KBM-7 (cell line): ENCODE measurements at regions not wholly inside any gene's neighbourhood (a gene's known extent, or its start where the extent isn't known, plus 50 kb on each side); places are given as distances from the start of the nearest gene placed in this dataset.

Source experiments
- DNase-seq: peaks from one replicate; pipeline ENCODE4 v3.0.0-alpha.2; 2015
- in situ Hi-C: fragments of 300-500 bp; cut with MboI; formaldehyde crosslinking; loops from 2 replicates; pipeline ENCODE4 v1.14.3; 2020; ENCODE audit warnings: low sequenced_read_pairs, low pct_unique_long_range_greater_than_20kb, mixed read lengths

DNA sequence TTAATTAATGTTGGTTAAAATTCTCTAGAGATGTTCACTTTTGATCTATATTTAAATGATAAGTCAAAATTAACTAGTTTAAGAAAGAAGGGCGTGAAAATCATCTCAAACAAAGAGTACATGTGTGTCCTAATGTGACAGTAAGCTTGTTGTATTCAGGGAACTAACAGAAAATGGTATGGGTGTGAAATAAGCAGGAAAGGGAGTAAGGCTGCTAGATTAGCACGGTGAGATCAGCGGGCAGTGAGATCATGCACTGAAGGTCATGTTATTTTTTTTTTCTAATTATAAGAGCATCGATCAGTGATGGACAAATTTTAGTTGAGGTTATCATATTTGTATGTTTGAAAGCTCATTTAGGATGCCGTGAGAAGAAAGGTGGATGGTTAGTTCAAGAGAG is 430.8 kb downstream of the DIPK2A start:
- DNase-seq: no peak
- in situ Hi-C loops: no loop called here

DNA sequence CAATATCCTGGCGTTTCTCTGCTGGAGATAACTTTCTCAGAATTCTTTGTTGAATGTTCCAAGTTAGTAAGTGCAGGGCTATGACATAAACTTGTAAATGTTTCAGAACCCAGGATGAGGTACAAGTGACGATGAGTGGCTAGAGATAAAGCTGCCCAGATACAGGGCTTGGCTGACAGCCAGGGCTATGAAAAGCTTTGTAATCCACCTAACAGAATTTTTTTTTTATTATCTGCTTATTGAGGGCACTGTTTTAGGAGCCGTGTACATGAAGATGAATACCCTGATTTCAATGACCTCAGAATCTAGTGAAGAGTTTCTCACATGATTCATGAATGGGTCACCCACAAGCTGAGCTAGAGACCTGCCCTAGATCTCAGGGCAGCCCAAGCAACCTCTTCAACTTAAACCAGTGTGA is 431.4 kb downstream of the DIPK2A start:
- no peak for DNase-seq

DNA sequence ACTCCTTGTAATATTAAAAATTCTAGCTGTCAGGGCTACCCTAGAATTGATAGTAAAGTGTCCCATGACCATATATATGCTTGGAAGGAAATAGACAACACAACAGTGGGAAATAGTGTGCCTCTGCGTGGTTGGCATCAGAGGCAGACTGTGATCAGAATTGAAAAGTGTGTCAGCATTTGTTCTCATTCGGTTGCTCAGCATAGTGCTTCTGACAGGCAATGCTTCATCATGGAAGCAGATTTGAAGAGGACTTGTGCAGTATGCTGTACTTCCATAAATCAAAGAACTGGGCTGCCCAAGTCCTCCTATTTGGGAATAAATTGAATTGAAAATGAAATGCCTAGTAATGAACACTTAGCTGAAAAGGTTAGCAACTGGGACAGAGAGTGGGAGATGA is 435.7 kb downstream of the DIPK2A start:
- no peak for DNase-seq

More for the DNA sequence above, 431.4 kb downstream of the DIPK2A start:
- in situ Hi-C loops: no loop called here

DNA sequence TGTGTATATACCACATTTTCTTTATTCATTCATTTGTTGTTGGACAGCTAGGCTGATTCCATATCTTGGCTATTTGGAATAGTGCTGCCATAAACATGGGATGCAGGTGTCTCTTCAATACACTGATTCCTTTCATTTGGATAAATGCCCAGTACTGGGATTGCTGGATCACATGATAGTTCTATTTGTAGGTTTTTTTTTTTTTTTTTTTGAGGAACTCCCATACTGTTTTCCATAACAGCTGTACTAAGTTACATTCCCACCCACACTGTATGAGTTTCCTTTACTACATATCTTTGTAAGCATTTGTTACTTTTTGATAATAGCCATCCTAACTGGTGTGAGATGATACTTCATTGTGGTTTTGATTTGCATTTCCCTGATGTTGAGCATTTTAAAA is 437.7 kb downstream of the DIPK2A start:
- in situ Hi-C loops: no loop called here
- DNase-seq: no peak

More for the DNA sequence above, 435.7 kb downstream of the DIPK2A start:
- in situ Hi-C loops: no loop called here

DNA sequence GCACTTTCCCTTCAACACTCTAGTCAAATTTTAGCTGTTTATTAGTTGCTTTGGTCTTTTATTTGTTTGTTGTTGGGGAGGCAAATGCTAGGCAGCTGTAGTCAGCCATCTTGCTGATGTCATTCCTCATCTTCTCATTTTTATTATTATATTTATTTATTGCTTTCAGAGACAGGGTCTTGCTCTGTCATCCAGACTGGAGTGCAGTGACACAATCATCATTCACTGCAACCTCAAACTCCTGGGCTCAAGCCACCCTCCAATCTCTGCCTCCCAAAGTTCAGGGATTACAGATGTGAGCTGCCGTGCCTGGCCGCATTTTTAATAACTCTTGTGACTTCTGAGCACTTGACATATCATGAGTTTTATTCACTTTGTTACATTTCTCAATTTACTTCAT is 441.4 kb downstream of the DIPK2A start:
- no peak for DNase-seq
- in situ Hi-C loops: no loop called here

DNA sequence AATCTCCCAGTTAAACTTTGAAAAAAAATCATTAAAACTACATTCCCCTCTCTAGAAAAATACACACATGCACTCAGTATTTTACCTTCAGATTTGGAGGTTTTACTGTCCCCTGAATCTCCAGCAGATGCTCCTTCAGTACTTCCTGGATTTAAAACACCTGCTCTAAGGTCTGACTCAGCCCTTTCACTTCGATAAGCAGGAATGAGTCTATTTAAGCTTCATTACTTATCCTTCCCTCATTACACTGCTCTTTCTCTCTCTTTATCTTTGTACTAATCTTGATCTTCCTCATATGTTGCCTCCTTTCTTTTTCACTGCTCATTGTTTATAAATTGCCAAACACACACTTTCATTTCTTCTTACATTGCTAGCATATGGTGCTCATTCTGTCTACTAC is 443.9 kb downstream of the DIPK2A start:
- in situ Hi-C loops: no loop called here
- no peak for DNase-seq

DNA sequence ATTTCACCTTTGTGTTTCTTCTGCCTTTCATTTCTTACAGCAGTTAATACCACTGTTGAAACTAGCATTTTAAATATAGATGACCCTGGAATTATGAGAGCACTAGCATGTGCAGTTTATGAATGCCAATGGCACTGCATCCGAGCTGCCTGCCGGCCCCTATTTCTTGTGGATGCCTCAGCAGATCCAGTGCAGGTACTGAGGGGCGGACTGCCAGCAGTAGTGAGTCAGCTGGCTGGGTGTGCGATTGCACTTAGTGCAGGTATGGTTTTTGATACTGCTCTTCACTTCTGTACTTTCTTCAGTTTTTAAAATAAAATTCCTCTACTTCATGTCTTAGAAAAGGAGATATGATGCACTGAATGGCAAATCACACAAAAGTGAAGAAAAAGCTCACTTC is 453.0 kb downstream of the DIPK2A start:
- no peak for DNase-seq
- in situ Hi-C loops: no loop called here

DNA sequence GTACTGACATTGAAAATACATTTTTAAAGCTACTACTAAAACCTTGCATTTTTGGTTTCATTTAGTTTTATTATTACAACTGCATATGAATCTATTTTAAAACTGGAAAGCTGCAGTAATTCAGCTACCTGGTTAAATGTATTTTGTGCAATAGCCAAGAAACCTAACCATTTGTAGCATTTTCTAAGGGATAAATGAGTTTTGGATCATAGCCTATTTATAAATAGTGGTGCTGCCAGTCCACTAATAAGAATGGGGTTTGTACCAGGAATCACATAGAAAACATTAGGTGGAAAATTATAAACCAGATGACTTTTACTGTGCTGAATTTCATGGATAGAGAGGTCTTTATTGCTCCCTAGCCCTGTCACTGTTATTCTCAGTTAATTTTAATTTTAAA is 454.7 kb downstream of the DIPK2A start:
- no peak for DNase-seq
- in situ Hi-C loops: no loop called here

DNA sequence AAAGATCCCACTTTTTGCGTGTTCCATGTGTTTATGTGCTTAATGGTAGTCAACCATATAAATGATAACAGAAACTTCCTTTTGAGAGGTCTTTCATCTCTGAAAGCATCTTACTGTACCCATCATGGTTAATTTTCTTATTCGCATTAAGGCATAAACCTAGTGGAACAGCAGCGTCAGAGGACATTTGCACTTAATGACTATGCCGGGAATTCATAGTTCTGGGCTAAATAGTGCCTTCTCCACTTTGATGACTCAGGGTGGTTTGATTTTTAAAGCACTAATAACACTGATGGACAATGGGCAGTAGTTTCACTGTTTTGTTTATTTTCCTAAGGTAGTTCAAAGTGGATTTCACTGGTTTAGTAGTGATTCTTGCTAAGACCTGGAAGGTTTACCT is 455.3 kb downstream of the DIPK2A start:
- no peak for DNase-seq
- in situ Hi-C loops: no loop called here

DNA sequence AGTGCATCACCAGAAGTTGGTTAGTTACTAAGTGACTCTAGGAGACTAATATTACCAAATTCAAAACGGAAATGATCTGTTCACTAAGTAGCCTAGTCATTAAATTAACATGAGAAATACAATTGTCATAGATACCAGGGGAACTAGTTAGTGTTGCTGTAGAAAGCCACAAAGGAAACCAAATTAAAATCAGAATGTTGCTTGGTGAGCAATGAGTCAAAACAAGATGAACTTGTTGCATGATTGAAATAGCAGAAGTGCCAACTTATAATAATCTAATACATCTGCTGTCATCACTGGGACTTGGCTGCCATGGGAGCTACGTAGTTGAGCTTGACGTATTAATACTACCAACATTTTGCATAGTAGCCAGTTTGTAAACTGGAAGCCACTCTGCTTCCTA is 458.1 kb downstream of the DIPK2A start:
- in situ Hi-C loops: no loop called here

DNA sequence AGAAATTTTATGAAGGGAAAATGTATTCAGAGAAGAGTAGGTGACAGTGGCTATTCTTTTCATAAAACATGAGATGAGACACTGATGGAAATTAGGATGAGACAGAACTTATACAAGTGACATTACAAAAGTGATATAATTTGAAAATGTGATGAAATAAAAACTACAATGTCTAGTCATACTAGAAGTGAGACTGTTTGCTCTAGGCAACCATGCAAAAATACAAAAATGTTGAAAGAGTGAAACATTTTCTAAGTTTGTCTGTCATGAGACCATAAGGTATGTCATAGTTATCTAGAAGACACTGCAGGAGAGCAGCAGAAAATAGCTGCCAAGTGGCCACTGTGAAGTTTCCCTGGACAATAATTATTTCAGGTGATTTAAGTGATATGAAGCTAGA is 459.5 kb downstream of the DIPK2A start:
- in situ Hi-C loops: no loop called here
- DNase-seq: no peak

More for the DNA sequence above, 458.1 kb downstream of the DIPK2A start:
- no peak for DNase-seq

DNA sequence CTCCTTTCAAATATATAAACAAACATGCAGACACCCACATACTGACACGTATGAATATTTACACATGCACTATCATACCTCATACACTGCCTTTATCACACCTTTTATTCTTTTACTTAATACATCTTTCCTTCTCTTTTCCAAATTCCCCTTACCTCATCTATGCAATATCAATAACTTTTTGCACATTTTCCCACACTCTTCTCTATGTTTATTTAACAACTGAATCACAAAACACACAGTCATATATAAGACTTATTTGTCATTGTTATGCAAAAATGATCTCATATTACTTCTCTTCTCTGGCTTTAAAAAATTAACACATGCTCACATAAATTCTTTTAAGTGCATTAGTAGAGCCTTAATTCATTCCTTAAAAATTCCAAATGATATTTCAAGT is 461.4 kb downstream of the DIPK2A start:
- no peak for DNase-seq
- in situ Hi-C loops: no loop called here

DNA sequence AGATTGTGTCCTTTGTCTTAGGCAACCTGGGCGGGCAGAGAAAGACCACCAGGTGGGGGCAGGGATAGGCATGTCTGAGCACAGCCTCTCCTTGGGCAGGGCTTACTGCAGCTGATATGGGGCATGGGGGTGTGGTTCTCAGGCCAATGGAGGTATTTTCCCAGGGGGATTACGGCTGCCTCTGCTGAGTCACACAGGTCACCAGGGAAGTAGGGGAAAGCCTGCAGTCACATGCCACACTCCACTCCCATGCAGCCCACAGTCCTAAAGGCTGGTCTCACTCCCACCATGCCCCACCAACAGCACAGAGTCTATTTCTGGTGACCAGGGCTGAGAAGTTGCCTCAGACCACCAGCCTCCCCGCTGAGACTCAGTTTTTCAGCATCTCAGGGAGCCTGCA is 466.4 kb downstream of the DIPK2A start:
- DNase-seq: no peak
- in situ Hi-C loops: no loop called here

DNA sequence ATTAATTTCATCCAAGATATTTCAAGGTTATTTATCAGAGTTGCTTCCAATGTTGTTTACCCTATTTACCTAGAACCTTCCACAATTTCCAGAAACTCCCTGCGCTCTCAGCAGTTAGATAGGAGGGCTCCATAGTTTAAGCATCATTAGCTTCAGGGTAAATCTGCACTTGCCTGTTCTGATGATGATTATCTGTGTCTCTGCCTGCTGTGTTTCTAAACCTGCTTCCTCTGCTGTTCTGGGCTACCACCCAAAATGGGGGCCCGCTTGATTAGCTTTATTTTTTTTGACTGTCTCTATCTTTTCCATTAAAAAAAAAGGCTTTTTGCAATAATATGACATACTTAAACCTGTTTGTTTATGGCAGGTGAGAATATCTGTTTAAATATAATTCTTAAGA is 472.4 kb downstream of the DIPK2A start:
- in situ Hi-C loops: no loop called here

DNA sequence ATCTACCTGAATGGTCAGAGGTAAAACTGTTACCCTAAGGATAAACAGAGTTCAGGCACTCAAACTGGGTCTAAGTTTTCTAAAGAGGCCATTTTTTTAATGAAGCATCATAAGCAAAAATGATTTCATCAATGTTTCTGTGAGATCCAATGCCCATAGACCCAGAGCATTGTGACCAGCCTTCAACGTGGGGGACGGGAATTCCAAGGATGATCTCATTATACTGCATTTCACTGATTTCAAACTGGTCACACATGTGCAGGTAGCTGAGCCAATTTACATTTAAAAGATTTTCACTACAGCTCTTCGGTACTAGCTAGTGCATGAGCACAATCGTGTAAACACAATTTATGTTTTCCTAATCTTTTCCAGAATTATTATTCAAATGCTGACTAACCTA is 472.9 kb downstream of the DIPK2A start:
- no peak for DNase-seq
- in situ Hi-C loops: no loop called here

More for the DNA sequence above, 472.4 kb downstream of the DIPK2A start:
- no peak for DNase-seq

DNA sequence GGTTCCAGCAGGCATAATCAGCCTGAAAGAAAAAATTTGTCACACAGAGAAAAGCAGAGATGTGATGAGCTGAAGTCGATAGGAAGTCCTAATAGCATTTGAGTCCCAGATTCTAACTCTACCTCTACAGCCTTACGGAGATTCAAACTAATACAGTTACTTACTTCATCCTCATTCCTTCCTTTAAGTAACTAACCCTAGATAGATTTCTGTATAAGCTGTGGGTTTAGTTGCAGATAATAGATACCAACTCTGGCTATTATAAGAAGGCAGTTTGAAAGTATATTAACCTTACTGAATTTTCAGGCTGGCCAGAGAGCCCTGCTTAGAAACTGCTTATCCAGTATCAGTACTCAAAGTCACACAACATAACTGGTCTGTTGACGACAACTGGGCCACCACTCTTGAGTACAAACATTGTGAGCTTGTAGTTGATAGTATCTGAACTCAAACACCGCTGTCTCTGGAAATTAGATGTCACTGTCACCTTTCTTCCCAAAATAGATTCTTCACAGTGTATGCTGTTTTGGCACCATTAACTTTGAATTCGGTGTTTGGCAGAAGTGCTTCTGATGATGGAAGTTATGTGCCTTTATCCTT is 484.3 kb downstream of the DIPK2A start:
- in situ Hi-C loops: no loop called here
- DNase-seq: no peak

DNA sequence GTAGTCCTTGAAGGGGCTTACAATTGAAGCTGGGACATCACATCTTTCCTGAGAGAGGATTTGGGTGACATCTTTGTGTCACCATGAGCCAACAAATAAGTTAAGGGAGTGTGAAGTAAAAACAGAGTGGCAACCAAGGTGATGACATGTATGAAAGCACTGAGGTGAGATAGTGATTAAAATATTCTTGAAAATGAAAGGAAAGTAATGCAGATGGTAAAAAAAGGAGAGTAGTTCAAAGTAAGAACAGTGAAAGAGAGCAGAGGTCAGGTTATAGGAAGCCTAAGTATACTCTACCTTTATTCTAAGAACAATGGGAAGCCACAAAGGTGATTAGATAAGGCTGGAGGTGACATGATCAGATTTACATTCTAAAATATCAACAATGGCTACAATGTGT is 486.1 kb downstream of the DIPK2A start:
- in situ Hi-C loops: no loop called here
- DNase-seq: no peak

DNA sequence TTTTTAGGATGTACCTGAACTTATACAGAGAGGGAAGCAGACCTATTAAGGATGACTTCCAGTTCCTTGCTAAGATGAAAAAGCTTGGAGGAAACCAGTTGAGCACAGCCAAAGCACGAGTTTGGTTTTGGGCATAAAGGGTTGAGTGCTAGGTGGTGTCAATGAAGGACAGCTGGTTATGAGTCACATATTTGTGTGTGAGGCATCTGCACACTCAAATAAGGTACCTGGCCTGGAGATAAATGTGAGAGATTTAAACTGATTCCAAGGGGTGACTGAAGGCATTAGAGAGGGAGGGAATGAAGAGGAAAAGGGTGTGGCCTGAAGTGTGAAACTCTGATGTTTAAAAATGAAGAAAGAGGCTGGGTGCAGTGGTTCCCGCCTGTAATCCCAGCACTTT is 486.7 kb downstream of the DIPK2A start:
- in situ Hi-C loops: no loop called here
- DNase-seq: no peak

DNA sequence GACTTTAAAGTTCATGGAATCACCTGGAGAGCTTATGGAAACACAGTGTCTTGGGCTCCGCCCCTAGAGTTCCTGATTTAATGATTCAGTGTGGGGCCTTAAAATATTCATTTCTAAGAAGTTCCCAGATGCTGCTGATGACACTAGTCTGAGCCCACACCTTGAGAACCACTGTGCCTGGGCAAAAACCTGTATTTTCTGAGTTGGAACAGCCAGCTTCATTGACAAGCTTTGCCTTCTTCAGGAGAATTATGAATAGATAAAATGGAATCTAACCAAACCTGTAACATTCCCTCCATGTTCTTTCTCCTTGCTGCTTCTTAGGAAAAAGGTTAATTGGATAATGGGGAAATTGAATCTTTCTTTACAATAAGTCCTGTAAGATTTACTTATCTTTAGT is 490.7 kb downstream of the DIPK2A start:
- in situ Hi-C loops: no loop called here
- no peak for DNase-seq

DNA sequence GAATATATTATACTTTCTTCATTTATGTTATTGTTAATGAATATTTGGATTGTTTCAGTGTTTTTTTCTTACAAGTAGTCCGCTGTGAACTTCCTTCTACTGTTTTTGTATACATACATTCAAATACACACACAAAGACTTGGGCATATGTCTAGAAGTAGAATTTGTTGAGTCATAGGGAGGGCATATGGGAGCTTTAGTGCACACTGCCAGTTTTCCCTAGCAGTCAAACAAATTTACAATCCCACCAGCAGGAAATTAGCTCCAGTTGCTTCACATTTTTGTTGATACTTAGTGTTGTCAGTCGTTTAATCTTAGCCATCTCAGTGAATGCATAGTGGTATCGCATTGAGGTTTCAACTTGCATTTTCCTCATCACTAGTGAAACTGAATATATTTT is 492.3 kb downstream of the DIPK2A start:
- no peak for DNase-seq
- in situ Hi-C loops: no loop called here

DNA sequence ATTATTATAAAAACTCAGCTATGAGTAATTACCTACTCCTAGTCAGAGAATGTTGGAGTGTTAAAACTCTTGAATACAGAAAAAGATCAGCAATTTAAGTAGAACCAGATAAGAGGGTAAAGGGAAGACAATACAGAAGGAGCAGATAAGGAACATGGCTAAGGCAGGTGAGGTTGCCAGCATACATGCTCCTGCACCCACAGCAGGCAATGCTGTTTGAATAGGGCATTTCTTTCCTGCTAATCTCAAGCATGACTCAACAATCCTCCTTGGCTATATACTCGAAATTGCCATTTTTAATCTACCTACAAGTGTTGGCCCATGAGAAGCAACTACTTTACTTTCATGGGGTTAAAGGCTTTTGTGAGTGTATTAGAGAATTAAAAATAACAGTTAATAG is 494.5 kb downstream of the DIPK2A start:
- in situ Hi-C loops: no loop called here
- no peak for DNase-seq

DNA sequence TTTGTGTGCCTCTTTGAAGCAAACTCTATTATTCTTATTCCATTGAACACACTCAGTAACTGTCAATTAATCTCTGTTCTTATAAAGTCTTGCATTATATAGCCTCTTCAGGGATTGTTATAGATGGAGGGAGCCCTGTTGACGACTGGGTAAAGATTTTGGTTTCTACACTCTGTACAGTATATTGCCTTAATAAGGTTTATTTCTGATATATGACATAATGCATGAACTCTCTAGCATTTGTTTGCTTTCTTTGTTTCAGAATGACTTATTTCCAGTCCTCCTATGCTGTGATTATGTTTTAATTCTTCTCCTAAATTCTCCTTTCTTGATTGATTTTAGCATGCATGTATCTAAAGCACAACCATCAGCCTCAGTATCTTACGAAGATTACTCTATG is 494.9 kb downstream of the DIPK2A start:
- no peak for DNase-seq
- in situ Hi-C loops: no loop called here
